HG03378 (cell line): ENCODE measurements at regions not wholly inside any gene's neighbourhood (a gene's known extent, or its start where the extent isn't known, plus 50 kb on each side); places are given as distances from the start of the nearest gene placed in this dataset.

ENCODE experiments used
- ATAC-seq: cut with Tn5 transposase; IDR thresholded peaks from one replicate; pipeline ENCODE4 v1.9.1; 2021; ENCODE audit warnings: mild to moderate bottlenecking, moderate library complexity; ENCODE audit not compliant: unreplicated experiment

DNA sequence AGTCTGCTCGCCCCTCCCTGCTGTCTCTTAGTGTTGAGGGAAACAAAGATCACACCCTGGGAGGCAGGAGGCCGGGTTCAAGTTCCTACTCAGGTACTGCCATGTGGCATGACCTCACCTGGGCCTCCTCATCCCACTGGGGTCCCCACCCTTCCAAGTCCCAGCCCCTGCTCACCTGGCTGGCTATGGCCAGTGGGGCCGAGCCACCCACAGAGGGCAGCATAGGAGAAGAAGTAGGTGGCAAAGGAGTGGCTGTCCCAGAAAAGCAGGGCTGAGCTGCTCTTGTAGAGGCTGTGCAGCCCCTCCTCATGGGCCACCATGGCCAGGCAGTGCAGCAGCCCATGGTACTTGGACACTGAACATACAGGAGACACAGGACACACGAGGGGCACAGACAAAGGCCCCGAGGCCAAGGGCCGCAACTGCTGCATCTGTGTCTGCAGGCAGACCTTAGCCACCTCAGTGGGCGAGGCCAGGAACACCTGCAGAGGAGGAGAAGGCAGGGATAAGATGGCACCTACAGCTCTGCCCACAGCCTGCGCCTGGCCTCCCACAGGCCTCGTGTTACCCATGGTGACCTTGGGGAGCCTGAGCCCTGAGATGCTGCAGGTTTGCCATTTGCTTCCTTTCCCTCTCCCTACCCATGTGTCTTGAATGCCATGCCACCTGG, 50.6 kb upstream of the MPEG1 start:
- no peak for ATAC-seq
